Suprapubic skin (tissue), 4 donors: ENCODE measurements at regions not wholly inside any gene's neighbourhood (a gene's known extent, or its start where the extent isn't known, plus 50 kb on each side); places are given as distances from the start of the nearest gene placed in this dataset.

Source experiments
- DNase-seq, 2 donors: peaks; one replicate each; pipeline ENCODE4 v3.0.0-alpha.2; 2019; ENCODE audit warnings: low spot score in 2 of 2
- H3K27ac ChIP-seq: fragments of 200-600 bp; sonication (generic); one replicate; pipeline ENCODE4 v1.5.1; 2019
- H3K27me3 ChIP-seq: fragments of 200-600 bp; sonication (generic); one replicate; pipeline ENCODE4 v1.5.1; 2019
- H3K36me3 ChIP-seq: fragments of 200-600 bp; sonication (generic); one replicate; pipeline ENCODE4 v1.5.1; 2019
- H3K4me1 ChIP-seq: fragments of 200-600 bp; sonication (generic); one replicate; pipeline ENCODE4 v1.5.1; 2019
- H3K4me3 ChIP-seq: fragments of 200-600 bp; sonication (generic); one replicate; pipeline ENCODE4 v1.5.1; 2019; ENCODE audit warnings: mild to moderate bottlenecking
- H3K9me3 ChIP-seq: fragments of 200-600 bp; sonication (generic); one replicate; pipeline ENCODE4 v1.5.1; 2019
- CTCF ChIP-seq, 2 donors: fragments of 200-600 bp in 1 of 2; fragments of 450-650 bp in 1 of 2; sonication (generic) in 1 of 2; IDR thresholded peaks; one replicate each; pipeline ENCODE4 v1.5.1; 2016 to 2019; ENCODE audit warnings: antibody characterized with exemption in 2 of 2, mild to moderate bottlenecking in 1 of 2, moderate library complexity in 1 of 2
- EP300 ChIP-seq: sonication (generic); formaldehyde crosslinking; IDR thresholded peaks from one replicate; pipeline ENCODE4 v1.6.1; 2017; ENCODE audit warnings: antibody characterized with exemption
- POLR2A ChIP-seq, 2 donors: fragments of 450-650 bp; IDR thresholded peaks; one replicate each; pipeline ENCODE4 v1.6.1; 2017; ENCODE audit warnings: antibody characterized with exemption in 2 of 2, mild to moderate bottlenecking in 2 of 2, moderate library complexity in 2 of 2
- POLR2AphosphoS5 ChIP-seq, 3 donors: sonication (generic); formaldehyde crosslinking; IDR thresholded peaks; one replicate each; pipeline ENCODE4 v1.6.1; 2017; ENCODE audit warnings: antibody characterized with exemption in 3 of 3
- WGBS: methylation state at CpG from one replicate; pipeline ENCODE4 v1.1.5; 2018; 5-methylcytosine and 5-hydroxymethylcytosine counted together

GRCh38 chrX:20973038-20973437 lies 401.2 kb upstream of the CNKSR2 start:
- H3K9me3 ChIP-seq = no peaks in the 10 kb centered on the region
- no peaks in the 10 kb centered on the region for H3K27me3 ChIP-seq
- H3K36me3 ChIP-seq = no peaks in the 10 kb centered on the region
- no peak overlapping the region for H3K4me3 ChIP-seq
- no peaks in the 10 kb centered on the region for H3K4me1 ChIP-seq
- 57% methylated on average over 4 of the region's 4 CpGs for WGBS
- DNase-seq = no peak
- TF ChIP-seq POLR2A (IDR thresholded peaks at IDR 0.05) (no peak), EP300 (no peak), CTCF (IDR thresholded peaks at IDR 0.05) (no peak), POLR2AphosphoS5 (IDR thresholded peaks at IDR 0.05) (no peak)
- no peak overlapping the region for H3K27ac ChIP-seq

GRCh38 chrX:20971250-20971649 lies 403.0 kb upstream of the CNKSR2 start:
- 61% methylated on average over 4 of the region's 4 CpGs for WGBS
- H3K27ac ChIP-seq = no peak overlapping the region
- H3K27me3 ChIP-seq = no peaks in the 10 kb centered on the region
- DNase-seq = no peak
- no peak for TF ChIP-seq CTCF (IDR thresholded peaks at IDR 0.05)
- TF ChIP-seq POLR2A (IDR thresholded peaks at IDR 0.05) = no peak
- TF ChIP-seq POLR2AphosphoS5 (IDR thresholded peaks at IDR 0.05) = no peak
- TF ChIP-seq EP300 = no peak
- H3K4me3 ChIP-seq = no peak overlapping the region
- no peaks in the 10 kb centered on the region for H3K36me3 ChIP-seq
- no peaks in the 10 kb centered on the region for H3K9me3 ChIP-seq
- no peaks in the 10 kb centered on the region for H3K4me1 ChIP-seq

GRCh38 chrX:20969565-20969964 lies 404.7 kb upstream of the CNKSR2 start:
- TF ChIP-seq POLR2AphosphoS5 (IDR thresholded peaks at IDR 0.05) (no peak), EP300 (no peak), CTCF (IDR thresholded peaks at IDR 0.05) (no peak), POLR2A (IDR thresholded peaks at IDR 0.05) (no peak)

GRCh38 chrX:20968996-20969395 lies 405.2 kb upstream of the CNKSR2 start:
- WGBS = 62% methylated on average over 2 of the region's 2 CpGs
- TF ChIP-seq CTCF (IDR thresholded peaks at IDR 0.05) (no peak), POLR2A (IDR thresholded peaks at IDR 0.05) (no peak), POLR2AphosphoS5 (IDR thresholded peaks at IDR 0.05) (no peak), EP300 (no peak)
- H3K27ac ChIP-seq = no peak overlapping the region
- H3K4me1 ChIP-seq = no peaks in the 10 kb centered on the region
- H3K36me3 ChIP-seq = no peaks in the 10 kb centered on the region
- DNase-seq = no peak
- no peak overlapping the region for H3K4me3 ChIP-seq
- H3K9me3 ChIP-seq = no peaks in the 10 kb centered on the region
- no peaks in the 10 kb centered on the region for H3K27me3 ChIP-seq

More at GRCh38 chrX:20969565-20969964, 404.7 kb upstream of the CNKSR2 start:
- H3K4me3 ChIP-seq = no peak overlapping the region
- H3K9me3 ChIP-seq = no peaks in the 10 kb centered on the region
- no peaks in the 10 kb centered on the region for H3K4me1 ChIP-seq
- no peak overlapping the region for H3K27ac ChIP-seq
- DNase-seq = no peak
- H3K27me3 ChIP-seq = no peaks in the 10 kb centered on the region
- no peaks in the 10 kb centered on the region for H3K36me3 ChIP-seq
- WGBS = 57% methylated on average over 1 of the region's 1 CpG

GRCh38 chrX:20967725-20968124 lies 406.5 kb upstream of the CNKSR2 start:
- no peaks in the 10 kb centered on the region for H3K9me3 ChIP-seq
- H3K27ac ChIP-seq = no peak overlapping the region
- no peaks in the 10 kb centered on the region for H3K4me1 ChIP-seq
- no peaks in the 10 kb centered on the region for H3K27me3 ChIP-seq
- H3K36me3 ChIP-seq = no peaks in the 10 kb centered on the region
- no peak overlapping the region for H3K4me3 ChIP-seq
- no peak for DNase-seq
- TF ChIP-seq CTCF (IDR thresholded peaks at IDR 0.05) = no peak
- TF ChIP-seq POLR2A (IDR thresholded peaks at IDR 0.05) = no peak
- TF ChIP-seq POLR2AphosphoS5 (IDR thresholded peaks at IDR 0.05) = no peak
- TF ChIP-seq EP300 = no peak
